ENCODE measurements at regions not wholly inside any gene's neighbourhood (a gene's known extent, or its start where the extent isn't known, plus 50 kb on each side); places are given as distances from the start of the nearest gene placed in this dataset.

GRCh38 chr14:34111953-34112352 is 161.1 kb upstream of the EGLN3 start:
- TF ChIP-seq, protein P1, sequence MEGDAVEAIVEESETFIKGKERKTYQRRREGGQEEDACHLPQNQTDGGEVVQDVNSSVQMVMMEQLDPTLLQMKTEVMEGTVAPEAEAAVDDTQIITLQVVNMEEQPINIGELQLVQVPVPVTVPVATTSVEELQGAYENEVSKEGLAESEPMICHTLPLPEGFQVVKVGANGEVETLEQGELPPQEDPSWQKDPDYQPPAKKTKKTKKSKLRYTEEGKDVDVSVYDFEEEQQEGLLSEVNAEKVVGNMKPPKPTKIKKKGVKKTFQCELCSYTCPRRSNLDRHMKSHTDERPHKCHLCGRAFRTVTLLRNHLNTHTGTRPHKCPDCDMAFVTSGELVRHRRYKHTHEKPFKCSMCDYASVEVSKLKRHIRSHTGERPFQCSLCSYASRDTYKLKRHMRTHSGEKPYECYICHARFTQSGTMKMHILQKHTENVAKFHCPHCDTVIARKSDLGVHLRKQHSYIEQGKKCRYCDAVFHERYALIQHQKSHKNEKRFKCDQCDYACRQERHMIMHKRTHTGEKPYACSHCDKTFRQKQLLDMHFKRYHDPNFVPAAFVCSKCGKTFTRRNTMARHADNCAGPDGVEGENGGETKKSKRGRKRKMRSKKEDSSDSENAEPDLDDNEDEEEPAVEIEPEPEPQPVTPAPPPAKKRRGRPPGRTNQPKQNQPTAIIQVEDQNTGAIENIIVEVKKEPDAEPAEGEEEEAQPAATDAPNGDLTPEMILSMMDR (IDR thresholded peaks at IDR 0.05) = no peak
- TF ChIP-seq POLR2A (IDR thresholded peaks at IDR 0.05) = no peak

Data from heart left ventricle (tissue), 13 donors.